GM18520 (cell line): ENCODE measurements at regions not wholly inside any gene's neighbourhood (a gene's known extent, or its start where the extent isn't known, plus 50 kb on each side); places are given as distances from the start of the nearest gene placed in this dataset.
"Not testable (repeated sequence)": the region's sequence is repeated elsewhere in the genome, so short reads cannot be mapped to it uniquely, and the experiment has no call there.

Source experiments
- ATAC-seq: cut with Tn5 transposase; IDR thresholded peaks from one replicate; pipeline ENCODE4 v1.9.1; 2021; ENCODE audit not compliant: unreplicated experiment

DNA sequence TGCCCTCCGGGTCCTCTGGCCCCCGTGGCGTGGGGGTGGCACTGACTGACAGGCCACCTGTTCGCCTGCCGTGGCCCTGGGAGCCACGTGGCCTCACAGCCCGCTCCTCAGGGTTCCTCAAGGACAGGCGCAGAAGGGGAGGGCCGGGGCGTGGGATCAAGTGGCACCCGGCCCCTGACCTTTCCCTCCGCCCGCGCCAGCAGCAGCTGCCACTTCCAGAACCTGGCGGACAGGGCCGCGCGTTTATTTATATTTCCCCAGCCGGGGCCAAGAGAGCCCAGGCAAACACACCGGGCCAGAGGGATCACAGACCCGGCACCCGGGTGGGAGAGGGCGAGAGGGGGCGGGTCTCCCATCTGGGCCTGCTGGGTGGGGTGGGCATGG lies 92.6 kb downstream of the RFLNA start:
- ATAC-seq, result no peak

DNA sequence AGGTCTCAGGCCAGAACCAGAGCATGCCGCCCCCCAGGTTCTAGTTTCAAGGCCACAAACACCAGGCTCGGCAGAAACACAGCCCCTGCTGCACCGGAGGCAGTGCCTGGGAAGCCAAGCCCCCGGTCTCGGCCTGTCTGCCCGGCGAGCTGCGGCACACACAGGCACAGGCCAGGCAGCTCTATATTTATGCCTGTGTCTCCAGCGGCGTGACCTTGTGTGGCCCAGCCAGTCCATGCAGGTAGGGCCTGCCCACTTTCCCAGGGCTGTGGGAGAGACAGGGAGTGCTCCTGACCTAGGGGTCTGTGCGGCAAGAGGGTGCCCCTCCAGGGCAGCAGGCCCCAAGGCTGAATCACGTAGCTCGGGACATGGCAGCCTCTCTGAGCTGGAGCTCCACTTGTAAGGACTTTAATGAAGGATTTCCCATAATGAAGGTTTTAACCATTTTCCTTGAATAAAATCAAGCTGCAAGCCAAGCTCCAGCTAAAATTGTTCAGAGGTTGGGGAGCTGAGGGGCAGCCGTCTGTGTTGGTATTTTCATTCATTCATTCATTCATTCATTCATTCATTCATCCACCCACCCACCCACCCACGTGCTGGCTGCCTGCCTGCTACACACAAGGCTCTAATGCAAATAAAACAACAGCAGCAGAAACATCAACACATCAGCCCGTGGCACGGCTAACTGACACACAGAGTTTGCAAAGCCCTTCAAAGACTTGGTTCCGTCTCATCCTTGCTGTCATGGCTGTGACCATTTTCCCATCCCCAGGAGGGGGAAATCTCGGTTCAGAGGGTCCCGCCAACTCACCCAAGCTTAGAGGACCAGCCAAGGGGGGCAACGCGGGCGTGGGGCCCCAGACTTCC lies 92.0 kb downstream of the RFLNA start:
- ATAC-seq, result no peak

DNA sequence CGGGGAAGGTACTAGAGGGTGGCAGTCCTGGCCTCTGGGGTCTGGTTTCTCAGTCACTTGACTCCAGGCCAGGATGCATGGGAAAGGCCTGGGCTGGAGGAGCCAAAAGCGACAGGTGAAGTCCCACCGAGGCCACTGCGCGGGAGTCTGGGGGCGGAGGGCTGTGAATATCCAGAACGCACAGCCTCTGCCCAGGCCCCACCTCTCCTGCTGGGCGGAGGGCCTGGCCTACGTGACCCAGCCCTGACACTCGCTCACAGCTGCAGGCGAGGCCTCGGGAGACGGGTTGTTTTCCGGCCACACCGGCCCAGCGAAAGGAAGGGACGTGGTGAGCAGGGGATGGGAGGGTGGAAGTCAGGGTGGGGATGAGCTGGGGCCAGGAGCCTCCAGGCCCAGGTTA lies 91.2 kb downstream of the RFLNA start:
- ATAC-seq, result no peak

DNA sequence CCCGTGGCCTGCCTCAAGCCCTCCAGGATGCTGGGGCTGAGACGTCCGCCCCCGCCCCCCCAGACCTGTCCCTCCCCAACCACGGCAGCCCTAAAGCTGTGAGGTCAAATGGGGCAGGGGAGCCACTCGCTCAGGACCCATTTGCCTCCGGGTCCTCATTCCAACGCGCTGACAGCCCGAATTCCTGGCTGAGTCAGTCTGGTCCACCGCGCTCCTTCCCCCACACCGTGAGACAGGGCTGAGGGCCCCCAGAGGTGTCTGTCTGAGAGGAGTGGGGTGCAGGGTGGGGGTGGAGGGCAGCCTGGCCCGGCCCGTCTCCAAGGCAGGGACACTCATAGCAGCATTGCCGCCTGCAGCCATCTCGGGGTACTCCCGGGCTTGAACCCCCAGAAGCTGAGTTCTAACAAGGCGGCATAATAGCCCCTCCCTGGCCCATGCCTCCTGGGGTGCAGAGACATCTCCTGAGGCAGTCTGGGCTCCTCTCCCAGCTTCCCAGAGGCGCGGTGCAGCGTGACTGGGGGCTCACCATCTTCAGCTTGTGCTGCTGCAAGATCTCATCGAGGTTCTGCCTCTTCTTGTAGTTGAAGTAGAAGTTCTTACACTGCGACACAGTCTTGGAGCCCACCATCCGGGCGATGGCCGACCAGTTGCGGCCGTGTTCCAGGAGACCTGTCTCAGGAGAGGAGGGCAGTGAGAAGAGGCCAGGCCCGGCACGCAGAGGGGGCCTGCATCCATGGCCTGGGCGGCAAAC lies 90.5 kb downstream of the RFLNA start:
- ATAC-seq, result no peak

DNA sequence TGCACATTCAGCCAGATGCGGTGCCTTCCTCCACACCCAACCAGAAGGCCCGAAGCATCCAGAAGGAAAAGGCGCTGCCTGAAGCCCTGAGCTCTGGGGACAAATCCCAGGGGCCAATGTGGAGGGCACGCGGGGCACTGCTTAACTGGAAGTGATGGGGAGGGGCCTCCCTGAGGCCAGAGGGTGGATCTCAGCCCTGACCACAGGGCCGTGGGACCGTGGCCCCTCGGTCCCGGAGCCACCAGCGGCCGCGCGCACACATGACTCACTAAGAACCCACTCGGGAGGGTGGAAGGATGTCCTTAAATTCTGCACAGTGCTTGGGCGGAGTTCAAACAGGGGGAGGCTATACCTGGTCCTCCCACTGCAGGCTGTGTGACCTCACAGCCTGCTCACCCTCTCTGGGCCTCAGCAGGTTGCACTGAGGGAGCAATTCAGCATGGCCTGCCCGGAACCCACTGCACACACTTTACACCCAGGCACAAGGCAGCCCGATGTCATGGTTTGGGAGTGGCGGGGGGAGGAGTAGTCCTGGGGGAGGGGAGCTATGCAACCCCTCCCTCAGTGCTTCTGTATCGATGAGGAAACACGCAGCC lies 89.5 kb downstream of the RFLNA start:
- no peak for ATAC-seq

DNA sequence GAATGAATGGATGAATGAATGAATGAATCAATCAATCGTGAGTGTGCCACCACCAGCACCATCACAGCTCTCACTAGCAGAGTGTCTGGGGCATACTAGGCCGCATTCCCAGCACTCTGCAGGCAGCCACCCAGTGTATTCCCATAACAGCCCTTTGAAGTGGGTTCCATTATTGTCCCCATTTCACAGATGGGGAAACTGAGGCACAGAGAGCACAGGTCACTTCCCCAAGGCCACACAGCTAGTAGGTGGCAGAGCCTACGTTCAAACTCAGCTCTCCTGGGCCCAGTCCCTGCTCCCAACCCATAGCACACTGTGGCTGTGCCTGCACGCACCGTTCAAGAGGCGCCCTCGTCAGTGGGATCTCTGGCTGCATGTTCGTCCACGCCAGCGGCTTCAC lies 88.1 kb downstream of the RFLNA start:
- no peak for ATAC-seq

DNA sequence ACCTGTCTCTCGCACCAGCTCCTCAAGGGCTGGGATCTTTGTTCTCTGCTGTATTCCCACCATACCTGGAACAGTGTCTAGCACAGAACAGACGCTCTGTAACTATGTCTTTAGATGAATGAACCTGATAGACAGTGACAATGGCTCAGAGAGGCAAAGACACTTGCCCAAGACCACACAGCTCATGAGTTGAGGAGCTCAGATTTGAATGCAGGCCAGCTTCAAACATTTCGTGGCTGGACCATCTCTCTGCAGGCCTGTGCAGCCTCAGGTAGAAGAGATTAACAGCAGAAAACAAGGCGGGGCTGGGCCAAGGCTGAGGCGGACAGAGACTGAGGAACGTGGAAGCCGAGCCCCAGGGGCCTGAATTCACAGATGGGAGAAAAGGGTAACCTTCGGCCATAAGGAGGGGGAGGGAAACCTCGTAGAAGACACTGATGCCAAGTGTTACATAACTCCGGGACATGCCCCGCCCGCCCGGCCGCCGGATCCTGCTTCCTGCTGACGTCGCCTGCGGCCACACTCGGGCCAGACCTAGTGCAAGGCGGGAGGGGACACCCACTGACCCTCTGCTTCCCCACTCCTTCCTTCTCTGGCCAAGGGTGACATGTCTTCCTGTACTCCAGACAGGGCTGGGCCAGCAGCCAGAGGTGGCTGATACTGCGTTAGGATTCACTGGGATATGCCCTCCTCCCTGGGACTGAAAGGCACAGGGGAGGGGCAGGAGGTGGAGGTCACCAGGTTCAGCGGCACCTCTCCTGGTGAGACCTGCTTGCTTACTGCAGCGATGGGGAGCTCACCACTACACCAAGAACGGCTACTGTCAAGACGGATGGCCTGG lies 86.8 kb downstream of the RFLNA start:
- no peak for ATAC-seq

DNA sequence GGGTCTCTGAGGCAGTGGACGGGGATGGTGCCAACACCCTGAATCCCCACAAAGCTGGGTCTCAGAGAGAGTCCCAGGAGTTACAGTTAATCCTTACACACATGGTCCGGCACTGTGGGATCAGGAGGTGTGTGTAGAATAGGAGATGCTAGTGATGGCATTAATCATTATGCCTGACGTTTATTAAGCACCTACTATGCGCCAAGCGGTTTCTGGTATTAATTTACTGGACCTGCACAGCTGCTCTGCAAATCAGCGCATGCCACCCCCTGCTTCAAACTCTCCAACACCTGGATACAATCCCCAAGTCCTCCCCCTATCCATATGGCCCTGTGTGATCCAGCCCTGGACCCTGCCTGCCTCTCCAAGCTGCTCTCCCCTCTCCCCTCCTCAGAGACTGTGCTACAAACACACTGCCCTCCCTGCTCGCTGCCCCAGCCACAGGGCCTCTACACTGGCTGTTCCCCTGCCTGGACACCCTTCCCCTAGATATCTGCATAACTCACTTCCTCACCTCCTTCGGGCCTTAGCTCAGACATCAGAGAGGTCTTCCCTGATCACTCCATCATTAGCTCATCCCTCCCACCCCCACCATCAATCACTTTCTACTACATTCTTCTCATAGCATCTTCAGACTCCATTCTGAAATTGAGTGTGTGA lies 86.0 kb downstream of the RFLNA start:
- no peak for ATAC-seq

DNA sequence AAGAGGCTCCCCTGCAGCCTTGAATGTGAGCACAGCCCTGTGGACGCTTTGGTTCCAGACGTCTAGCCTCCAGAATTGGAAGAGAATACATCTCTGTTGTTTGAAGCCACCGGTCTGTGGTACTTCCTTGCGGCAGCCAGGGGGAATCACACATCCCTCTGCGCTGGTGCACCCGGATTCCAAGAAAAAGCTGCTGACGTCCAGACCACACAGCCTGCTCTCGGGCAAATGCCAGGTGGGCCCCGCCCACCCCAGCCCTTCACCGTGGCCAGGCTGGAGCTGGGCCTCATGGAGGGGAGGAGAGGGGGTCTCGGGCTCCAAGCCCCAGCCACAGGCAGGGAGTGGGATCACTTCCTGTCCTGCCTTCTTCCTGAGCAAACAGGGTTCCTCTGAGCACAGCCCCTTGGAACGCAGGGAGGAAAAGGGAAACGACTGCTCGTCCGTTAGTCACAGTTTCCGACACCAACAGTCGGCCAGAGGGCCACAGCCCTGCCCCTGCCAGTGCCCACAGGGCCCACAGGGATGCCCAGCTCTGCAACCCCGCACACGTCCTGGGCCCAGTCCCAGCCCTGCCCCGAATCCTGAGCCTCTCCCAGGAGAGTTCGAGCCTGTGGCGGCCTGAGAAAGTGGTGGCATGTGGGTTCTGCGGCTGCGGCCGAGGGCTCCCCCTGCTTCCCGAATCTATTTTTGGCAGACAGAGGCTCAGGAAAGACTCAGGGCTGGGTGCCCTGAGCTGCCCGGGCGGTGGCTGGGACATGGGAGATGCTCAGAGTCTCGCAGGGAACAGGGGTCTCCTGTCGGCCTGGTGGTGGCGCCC lies 85.3 kb downstream of the RFLNA start:
- ATAC-seq, result no peak

DNA sequence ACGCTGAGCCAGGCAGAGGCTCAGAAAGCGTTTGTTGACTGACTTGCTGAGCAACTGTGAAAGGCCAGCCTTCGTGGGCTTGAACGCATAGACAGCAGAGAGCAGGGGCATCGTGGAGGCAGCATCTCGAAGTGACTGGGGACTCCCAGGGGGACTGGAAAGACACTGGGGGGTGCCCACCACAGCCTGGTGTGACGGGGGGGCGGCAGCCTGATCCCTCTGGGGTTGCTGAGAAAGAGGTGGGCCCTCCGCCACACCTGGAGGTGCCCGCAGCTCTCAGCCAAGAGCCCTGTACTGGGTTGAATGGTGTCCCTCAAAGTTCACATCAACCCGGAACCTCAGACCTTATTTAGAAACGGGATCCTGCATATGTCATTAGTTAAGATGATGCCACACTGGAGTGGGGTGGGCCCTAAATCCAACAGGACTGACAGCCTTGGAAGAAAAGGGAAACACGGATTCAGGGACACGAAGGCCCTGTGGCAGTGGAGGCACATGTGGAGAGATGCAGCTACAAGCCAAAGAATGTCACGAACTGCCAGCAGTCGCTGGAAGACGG lies 84.6 kb downstream of the RFLNA start:
- no peak for ATAC-seq

DNA sequence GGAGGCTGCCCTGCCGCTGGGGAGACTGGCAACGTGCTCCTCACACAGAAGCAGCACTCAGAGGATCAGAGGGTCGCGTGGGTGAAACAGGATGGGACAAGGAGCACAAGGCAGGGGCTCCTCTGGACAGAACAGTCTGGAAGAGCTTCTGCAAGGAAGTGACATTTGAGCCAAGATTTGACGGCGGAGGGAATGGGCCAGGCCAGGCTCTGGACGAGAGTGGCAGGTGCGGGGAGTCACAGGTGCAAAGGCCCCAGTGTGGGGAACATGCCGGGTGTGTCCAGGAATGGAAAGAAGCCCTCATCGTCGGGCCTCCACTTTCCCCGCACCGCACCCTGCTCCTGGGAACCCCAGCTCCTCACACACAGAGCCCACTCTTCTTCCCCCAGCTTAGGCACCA lies 84.0 kb downstream of the RFLNA start:
- ATAC-seq, result no peak

DNA sequence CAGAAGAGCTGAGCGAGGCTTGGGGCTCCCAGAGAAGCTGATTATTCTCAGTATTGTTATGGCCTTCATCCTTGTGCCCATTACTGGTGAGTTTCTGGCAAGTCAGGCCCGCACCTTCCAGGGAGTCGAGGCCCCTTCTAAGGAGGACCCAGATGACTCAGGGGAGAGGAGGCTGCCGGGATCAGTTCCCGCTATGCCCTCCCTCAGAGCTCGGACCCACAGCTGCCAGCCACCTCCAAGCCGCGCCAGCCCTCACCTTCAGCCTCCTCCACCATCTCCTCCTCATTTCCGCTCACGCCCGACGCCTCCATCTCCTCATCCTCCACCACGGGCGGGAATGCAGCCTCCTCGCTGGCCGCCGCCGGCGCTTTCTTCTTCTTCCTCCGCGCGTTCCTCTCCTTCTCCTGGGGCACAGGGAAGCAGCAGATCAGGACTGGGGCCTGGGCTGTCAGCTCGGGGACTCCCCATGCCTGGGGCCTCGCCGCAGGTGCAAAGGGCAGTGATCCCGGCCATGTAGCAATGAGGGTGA lies 83.2 kb downstream of the RFLNA start:
- no peak for ATAC-seq

DNA sequence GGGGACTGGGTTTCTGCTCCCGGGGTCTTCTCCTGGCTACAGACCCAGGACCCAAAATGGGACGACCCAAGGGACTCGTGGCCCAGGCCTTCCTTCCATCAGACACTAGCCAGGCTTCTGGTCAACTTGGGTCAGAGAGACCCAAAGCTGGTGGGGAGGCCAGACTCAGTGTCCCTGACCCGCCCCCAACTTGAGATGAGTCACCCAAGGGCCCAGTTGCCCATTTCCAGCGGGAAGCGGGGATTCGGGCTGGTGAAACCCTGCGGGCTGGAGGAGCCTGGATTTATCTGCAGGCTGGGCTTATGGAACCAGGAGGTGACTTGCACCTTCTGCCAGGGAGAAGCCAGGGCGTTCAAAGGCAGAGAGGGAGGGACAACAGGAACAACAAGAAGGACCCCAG lies 81.5 kb downstream of the RFLNA start:
- no peak for ATAC-seq

DNA sequence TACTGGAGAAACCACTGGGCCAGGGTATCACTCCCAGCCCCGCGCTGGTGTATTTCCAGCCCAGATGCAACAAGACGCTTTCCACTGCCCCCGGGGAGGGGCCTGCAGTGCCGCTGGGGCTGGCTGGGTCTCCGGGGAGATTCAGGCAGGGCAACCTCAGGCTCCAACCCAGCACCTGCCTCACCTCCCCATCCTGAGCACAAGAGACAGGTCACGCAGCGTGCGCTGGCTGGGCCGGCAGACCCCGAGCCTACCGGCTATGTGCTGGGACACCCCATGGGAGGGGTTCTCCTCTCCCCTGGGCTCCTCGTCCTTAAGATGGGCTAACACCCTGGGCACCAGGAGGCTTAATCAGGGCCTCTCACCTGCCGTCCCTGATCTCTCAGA lies 80.9 kb downstream of the RFLNA start:
- ATAC-seq, result no peak

DNA sequence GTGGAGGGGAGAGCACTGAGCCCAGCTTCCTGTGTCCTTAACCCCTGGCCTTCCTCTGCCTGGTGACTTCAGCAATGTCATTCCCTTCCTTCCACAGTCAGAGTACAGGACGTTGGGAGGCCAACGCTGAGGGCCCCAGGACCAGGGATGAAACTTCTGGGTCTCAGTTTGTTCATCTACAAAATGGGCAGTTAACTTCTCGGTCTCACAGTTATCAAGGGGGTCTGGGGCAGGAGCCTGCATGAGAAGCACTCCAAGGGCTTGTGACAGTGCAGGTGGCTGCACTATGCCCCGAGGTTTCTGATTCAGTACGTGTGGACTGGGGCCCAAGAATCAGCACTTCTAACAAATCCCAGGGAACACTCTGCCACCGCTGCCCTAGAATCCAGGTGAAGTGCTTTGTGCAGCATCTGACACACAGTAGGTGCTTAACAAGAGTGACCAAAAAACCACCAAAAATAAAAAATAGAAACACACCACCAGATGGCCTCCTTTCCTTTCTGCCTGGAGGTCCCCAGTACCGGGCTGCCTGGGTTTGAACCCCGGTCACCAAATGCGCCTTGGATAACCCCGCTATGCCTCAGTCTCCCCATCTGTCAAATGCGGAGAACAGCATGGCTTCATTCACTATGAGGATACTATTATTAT lies 80.4 kb downstream of the RFLNA start:
- no peak for ATAC-seq

DNA sequence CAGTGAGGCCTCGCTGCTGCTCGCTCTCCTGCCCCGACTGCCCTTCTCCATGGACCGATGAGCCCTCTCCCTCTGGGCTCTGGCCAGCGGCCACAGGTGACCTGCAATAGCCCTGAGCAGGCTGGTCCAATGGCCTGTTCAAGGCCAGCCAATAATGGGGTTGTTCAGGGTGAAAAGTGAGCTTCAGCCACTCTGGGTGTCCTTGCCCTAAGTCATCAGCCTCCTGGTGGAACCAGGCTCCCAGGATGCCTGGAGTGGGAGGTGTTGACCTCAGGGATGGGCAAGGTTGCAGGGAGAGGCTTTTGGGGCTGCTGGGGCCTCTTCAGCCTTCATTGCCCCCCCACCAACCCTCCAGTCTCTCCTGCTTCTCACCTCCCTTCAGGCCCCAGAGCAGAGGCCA lies 79.7 kb downstream of the RFLNA start:
- no peak for ATAC-seq

DNA sequence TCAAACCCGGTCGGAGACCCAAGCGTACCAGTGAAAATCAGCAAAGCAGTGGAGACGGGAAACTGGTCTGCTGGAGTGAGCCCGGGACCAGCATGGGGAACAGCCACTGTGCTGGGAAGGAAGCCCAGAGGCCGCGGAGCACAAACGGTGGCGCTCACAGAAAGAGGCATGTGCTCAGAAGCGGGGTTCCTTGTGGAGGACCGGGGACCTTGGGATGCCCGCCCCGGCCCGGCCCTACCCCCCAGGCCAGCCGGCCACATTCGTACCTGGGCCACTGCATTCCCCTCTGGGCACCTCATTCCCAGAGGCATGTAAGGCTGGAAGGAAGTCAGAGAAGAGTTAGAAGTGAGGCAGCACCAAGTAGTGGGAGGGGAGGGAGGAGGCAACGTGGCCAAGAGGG lies 79.3 kb downstream of the RFLNA start:
- ATAC-seq, result no peak

DNA sequence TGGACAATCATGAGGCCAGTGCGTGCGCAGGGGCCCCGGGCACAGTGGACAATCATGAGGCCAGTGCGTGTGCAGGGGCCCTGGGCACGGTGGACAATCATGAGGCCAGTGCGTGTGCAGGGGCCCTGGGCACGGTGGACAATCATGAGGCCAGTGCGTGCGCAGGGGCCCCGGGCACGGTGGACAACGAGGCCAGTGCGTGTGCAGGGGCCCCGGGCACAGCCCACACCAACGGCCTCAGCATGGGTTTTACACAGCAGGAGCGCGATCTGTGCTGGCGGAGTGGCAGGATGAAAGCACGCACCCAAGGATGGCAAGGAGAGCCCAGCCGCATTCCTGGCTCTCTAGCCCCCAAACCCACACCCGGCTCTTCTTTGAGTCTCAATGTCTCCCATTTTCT lies 78.8 kb downstream of the RFLNA start:
- not testable (repeated sequence) for ATAC-seq

DNA sequence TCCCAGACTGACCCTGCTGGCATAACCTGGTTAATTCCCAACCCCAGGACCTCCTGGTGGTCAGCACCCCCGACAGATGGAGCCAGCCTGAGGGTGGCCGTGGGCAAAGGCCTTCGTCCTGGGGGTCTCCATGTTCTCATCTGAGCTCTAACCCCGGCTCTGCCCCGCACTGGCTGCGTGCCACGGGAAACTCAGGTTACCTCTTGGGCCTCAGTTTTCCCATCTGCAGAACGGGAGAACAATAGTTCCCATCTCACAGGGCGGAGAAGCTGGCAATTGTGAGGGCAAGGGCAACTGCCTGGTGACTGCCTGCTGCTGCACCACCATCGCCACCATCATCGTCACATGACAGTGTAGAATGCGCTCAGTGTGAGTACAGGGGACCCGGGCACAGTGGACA lies 77.9 kb downstream of the RFLNA start:
- ATAC-seq, result no peak
